GM12878 (cell line): ENCODE measurements at regions not wholly inside any gene's neighbourhood (a gene's known extent, or its start where the extent isn't known, plus 50 kb on each side); places are given as distances from the start of the nearest gene placed in this dataset.

Experiments used
- ATAC-seq: fragments of 200-7000 bp; cut with Tn5 transposase; 3 replicates; pipeline ENCODE4 v1.9.1; 2020; ENCODE audit warnings: mild to moderate bottlenecking, moderate library complexity
- BruUV-seq: library from RNA; stranded (reverse); fragments of 400-500 nt; replicated peaks from 2 replicates; lab custom pipeline; 2021; lab: Mats Ljungman, UMichigan
- CTCF ChIA-PET: fragments of 300-600 bp; sonication (Branson Sonifier 250); formaldehyde crosslinking; extraction: SDS; loops from one replicate; lab custom pipeline; 2021; ENCODE audit warnings: inconsistent platforms; lab: Yijun Ruan, JAX
- POLR2A ChIA-PET: fragments of 350-600 bp; formaldehyde crosslinking; extraction: SDS; loops from one replicate; lab custom pipeline; 2021; ENCODE audit warnings: inconsistent platforms; lab: Charles Lee
- RAD21 ChIA-PET: fragments of 300-600 bp; sonication (Branson Sonifier 250); formaldehyde crosslinking; loops from one replicate; lab custom pipeline; 2023; ENCODE audit warnings: antibody characterized with exemption; ENCODE audit not compliant: unreplicated experiment; lab: Charles Lee
- SMC1A ChIA-PET: fragments of 300-600 bp; sonication (Branson Sonifier 250); formaldehyde crosslinking; loops from one replicate; lab custom pipeline; 2023; ENCODE audit not compliant: unreplicated experiment, uncharacterized antibody; lab: Charles Lee
- DNase-seq: peaks from one replicate; pipeline ENCODE4 v3.0.0-alpha.2; 2011; ENCODE audit warnings: low read depth, low spot score
- FAIRE-seq: peaks from 3 replicates; lab custom pipeline; 2011; peaks lifted over from hg19 to GRCh38; lab: Jason Lieb, UNC
- H2AFZ ChIP-seq: 2 replicates; pipeline ENCODE4 v1.6.0; 2011; ENCODE audit warnings: low read depth, low read length, control low read depth; ENCODE audit not compliant: control insufficient read depth
- H3K27ac ChIP-seq: 2 replicates; pipeline ENCODE4 v1.5.1; 2011; ENCODE audit warnings: control low read depth; ENCODE audit not compliant: control insufficient read depth, insufficient read depth
- H3K27me3 ChIP-seq, 2 experiments: replicated peaks in 1 of 2; 2 replicates each; pipeline versions ENCODE4 v1.6.0 to v1.6.1; 2011; ENCODE audit warnings: low read length in 1 of 2; ENCODE audit not compliant: control insufficient read depth in 2 of 2, insufficient read depth in 2 of 2
- H3K36me3 ChIP-seq, 2 experiments: 2 replicates each; pipeline ENCODE4 v1.5.1; 2011; ENCODE audit warnings: low read length in 1 of 2; ENCODE audit not compliant: control insufficient read depth in 2 of 2, insufficient read depth in 2 of 2
- H3K4me1 ChIP-seq: 2 replicates; pipeline ENCODE4 v1.6.1; 2011; ENCODE audit warnings: mild to moderate bottlenecking, low read length, moderate library complexity, mixed read lengths; ENCODE audit not compliant: control insufficient read depth, insufficient read depth
- H3K4me2 ChIP-seq: 2 replicates; pipeline ENCODE4 v1.6.0; 2011; ENCODE audit warnings: control low read depth; ENCODE audit not compliant: control insufficient read depth, insufficient read depth
- H3K4me3 ChIP-seq: fragments of 200-600 bp; sonication (generic); 2 replicates; pipeline ENCODE4 v1.5.1; 2016
- H3K79me2 ChIP-seq: 2 replicates; pipeline ENCODE4 v1.6.0; 2011; ENCODE audit warnings: low read length; ENCODE audit not compliant: control insufficient read depth, insufficient read depth
- H3K9ac ChIP-seq: 2 replicates; pipeline ENCODE4 v1.8.0; 2011; ENCODE audit warnings: low read length, control low read depth, mixed read lengths; ENCODE audit not compliant: control insufficient read depth, insufficient read depth
- H3K9me3 ChIP-seq: replicated peaks from 3 replicates; pipeline ENCODE4 v1.5.1; 2011; ENCODE audit warnings: mild to moderate bottlenecking, low read length; ENCODE audit not compliant: control insufficient read depth, insufficient read depth
- H4K20me1 ChIP-seq: 2 replicates; pipeline ENCODE4 v1.6.0; 2011; ENCODE audit not compliant: control insufficient read depth, insufficient read depth
- ATF7 ChIP-seq: fragments of 450-650 bp; IDR thresholded peaks from 2 replicates; pipeline ENCODE4 v1.6.1; 2016; ENCODE audit warnings: low read depth, mild to moderate bottlenecking
- BCLAF1 ChIP-seq: fragments of 450-650 bp; IDR thresholded peaks from 2 replicates; pipeline ENCODE4 v1.6.1; 2017; ENCODE audit warnings: antibody characterized with exemption, mild to moderate bottlenecking, moderate library complexity
- EGR1 ChIP-seq, 2 experiments: IDR thresholded peaks; 1 replicate in 1 of 2; 2 replicates in 1 of 2; pipeline ENCODE4 v1.6.1; 2011 to 2012; ENCODE audit warnings: low read depth in 2 of 2, low read length in 2 of 2, borderline replicate concordance in 1 of 2, mild to moderate bottlenecking in 1 of 2, moderate library complexity in 1 of 2
- ESRRA ChIP-seq: IDR thresholded peaks from 2 replicates; pipeline ENCODE4 v1.6.1; 2012; ENCODE audit warnings: mild to moderate bottlenecking, low read length, improper control_type of control experiment
- MYC ChIP-seq: IDR thresholded peaks from 2 replicates; pipeline ENCODE4 v1.6.1; 2011; ENCODE audit warnings: mild to moderate bottlenecking, low read length, moderate library complexity, inconsistent platforms; ENCODE audit not compliant: insufficient read depth, insufficient replicate concordance, insufficient read length, severe bottlenecking
- NKRF ChIP-seq: fragments of 450-650 bp; conservative IDR thresholded peaks from 2 replicates; pipeline ENCODE4 v1.6.1; 2017; ENCODE audit warnings: mild to moderate bottlenecking, moderate library complexity
- POLR2AphosphoS5 ChIP-seq: IDR thresholded peaks from 2 replicates; pipeline ENCODE4 v1.6.1; 2011; ENCODE audit warnings: mild to moderate bottlenecking, low read length, inconsistent platforms
- RAD21 ChIP-seq: IDR thresholded peaks from 2 replicates; pipeline ENCODE4 v1.6.1; 2011; ENCODE audit warnings: mild to moderate bottlenecking, low read depth, low read length, moderate library complexity; ENCODE audit not compliant: insufficient read depth
- RFX5 ChIP-seq: IDR thresholded peaks from 2 replicates; pipeline ENCODE4 v1.6.1; 2011; ENCODE audit warnings: low read depth, low read length, improper control_type of control experiment
- YBX1 ChIP-seq: fragments of 450-650 bp; IDR thresholded peaks from 2 replicates; pipeline ENCODE4 v1.6.1; 2016; ENCODE audit warnings: antibody characterized with exemption
- ZBTB11 ChIP-seq: fragments of 450-650 bp; formaldehyde crosslinking; IDR thresholded peaks from 2 replicates; pipeline ENCODE4 v1.5.0; 2022; ENCODE audit warnings: mild to moderate bottlenecking, missing genetic modification characterization
- ZZZ3 ChIP-seq: IDR thresholded peaks from 2 replicates; pipeline ENCODE4 v1.6.1; 2011; ENCODE audit warnings: low read depth; ENCODE audit not compliant: control insufficient read depth, insufficient read length
- WGBS: methylation state at CpG from one replicate; pipeline ENCODE4 v1.1.6; 2016; ENCODE audit warnings: low lambda C conversion rate; ENCODE audit not compliant: insufficient replicate concordance, insufficient coverage; ENCODE audit errors: missing lambda C conversion rate; 5-methylcytosine and 5-hydroxymethylcytosine counted together
- in situ Hi-C: fragments of 300-500 bp; cut with MboI; formaldehyde crosslinking; loops from 9 replicates; pipeline ENCODE4 v1.14.3; 2018; ENCODE audit warnings: mixed read lengths
- intact Hi-C: fragments of 100-400 bp; cut with micrococcal nuclease; formaldehyde crosslinking; loops from one replicate; pipeline ENCODE4 v1.14.2; 2022; ENCODE audit not compliant: unreplicated experiment
- TF ChIP-seq, protein P1 (sequence below): IDR thresholded peaks from 2 replicates; pipeline ENCODE4 v1.6.1; 2011; ENCODE audit warnings: low read depth, mild to moderate bottlenecking, low read length, moderate library complexity, borderline replicate concordance; ENCODE audit errors: extremely low read depth

GRCh38 chr6:148239215-148239614 lies 103.4 kb upstream of the SASH1 start (continued):
- TF ChIP-seq, protein P1, sequence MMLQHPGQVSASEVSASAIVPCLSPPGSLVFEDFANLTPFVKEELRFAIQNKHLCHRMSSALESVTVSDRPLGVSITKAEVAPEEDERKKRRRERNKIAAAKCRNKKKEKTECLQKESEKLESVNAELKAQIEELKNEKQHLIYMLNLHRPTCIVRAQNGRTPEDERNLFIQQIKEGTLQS, result no peak
- no peak for TF ChIP-seq EGR1 (IDR thresholded peaks at IDR 0.05; ENCODE audit: borderline replicate concordance in 1 of 2, low read depth in 2 of 2, low read length in 2 of 2)

DNA sequence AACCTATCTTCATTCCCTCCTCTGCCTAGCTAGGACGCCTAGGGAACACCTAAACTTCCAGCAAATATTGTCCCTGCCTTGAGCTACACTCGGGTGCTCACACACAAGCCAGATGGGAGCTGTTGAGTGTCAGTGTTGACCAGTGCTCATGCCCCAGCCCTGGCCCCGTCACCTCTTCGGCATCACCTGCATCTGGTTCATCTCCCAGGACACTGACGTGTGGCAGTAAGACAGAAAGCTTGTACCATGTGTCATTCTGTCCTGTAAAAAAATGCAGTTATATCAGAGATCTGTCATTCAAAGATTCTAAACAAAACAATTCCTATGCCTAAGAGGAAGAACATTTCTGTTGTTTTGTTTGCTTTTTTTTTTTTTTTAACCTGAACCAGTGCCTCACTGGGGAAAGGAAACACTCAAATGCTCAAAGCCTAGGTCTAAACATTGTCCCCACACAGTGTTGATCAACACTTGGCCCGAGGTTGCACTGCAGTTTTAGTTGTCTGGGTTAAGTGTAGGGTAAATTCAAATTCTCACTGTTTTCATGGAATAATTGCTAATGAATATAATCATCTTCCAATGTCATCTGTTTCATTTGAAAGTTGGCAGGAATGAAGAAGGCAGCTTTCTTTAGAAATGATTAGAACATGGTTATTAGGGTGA lies 102.7 kb upstream of the SASH1 start:
- H3K9me3 ChIP-seq, result no peaks in the 10 kb centered on the region
- no peak for ATAC-seq
- H3K27me3 ChIP-seq, result no peaks in the 10 kb centered on the region; a peak in 2 of 4 replicates
- H2AFZ ChIP-seq, result no peak overlapping the region
- no peaks in the 10 kb centered on the region for H3K79me2 ChIP-seq
- H3K4me3 ChIP-seq, result no peak overlapping the region
- ChIA-PET POLR2A (no interaction called here), RAD21 (no interaction called here), CTCF (no interaction called here), SMC1A (no interaction called here)
- no peak for FAIRE-seq
- in situ Hi-C loops (no loop called here), intact Hi-C loops (no loop called here)
- DNase-seq, result no peak
- no peaks in the 10 kb centered on the region for H3K36me3 ChIP-seq
- H4K20me1 ChIP-seq, result no peaks in the 10 kb centered on the region
- no peak overlapping the region for H3K27ac ChIP-seq
- H3K9ac ChIP-seq, result no peak overlapping the region
- H3K4me2 ChIP-seq, result no peak overlapping the region
- 22% methylated on average over 6 of the region's 6 CpGs for WGBS
- no TSS peak for BruUV-seq
- H3K4me1 ChIP-seq, result no peaks in the 10 kb centered on the region
- TF ChIP-seq RAD21, result no peak
- TF ChIP-seq ZBTB11, result no peak
- TF ChIP-seq ATF7, result no peak
- TF ChIP-seq ESRRA, result no peak
- TF ChIP-seq BCLAF1, result no peak
- no peak for TF ChIP-seq ZZZ3
- no peak for TF ChIP-seq YBX1
- no peak for TF ChIP-seq MYC
- no peak for TF ChIP-seq RFX5
- no peak for TF ChIP-seq NKRF
- no peak for TF ChIP-seq POLR2AphosphoS5
